ENCODE measurements at regions not wholly inside any gene's neighbourhood (a gene's known extent, or its start where the extent isn't known, plus 50 kb on each side); places are given as distances from the start of the nearest gene placed in this dataset.
"Not testable (repeated sequence)": the region's sequence is repeated elsewhere in the genome, so short reads cannot be mapped to it uniquely, and the experiment has no call there.

GRCh38 chr17:6255322-6255721 is 179.6 kb downstream of the AIPL1 start:
- TF ChIP-seq PATZ1 (CRISPR knock-in tag; IDR thresholded peaks at IDR 0.05; ENCODE audit: borderline replicate concordance): no peak
- TF ChIP-seq ISL1 (CRISPR knock-in tag; IDR thresholded peaks at IDR 0.05): no peak
- TF ChIP-seq POU6F1 (CRISPR knock-in tag; IDR thresholded peaks at IDR 0.05; ENCODE audit: borderline replicate concordance, low read depth): no peak
- TF ChIP-seq GLIS3 (CRISPR knock-in tag; IDR thresholded peaks at IDR 0.05): no peak
- no peak for TF ChIP-seq ZNF8 (CRISPR knock-in tag; IDR thresholded peaks at IDR 0.05)
- TF ChIP-seq CREB5 (CRISPR knock-in tag; IDR thresholded peaks at IDR 0.05; ENCODE audit: low read depth): no peak
- no peak for TF ChIP-seq ESRRG (CRISPR knock-in tag; IDR thresholded peaks at IDR 0.05)
- no peak for TF ChIP-seq TSHZ2 (CRISPR knock-in tag; IDR thresholded peaks at IDR 0.05)
- no peak for TF ChIP-seq TCF4 (CRISPR knock-in tag; IDR thresholded peaks at IDR 0.05; ENCODE audit: borderline replicate concordance)
- no peak for TF ChIP-seq RARB (CRISPR knock-in tag; IDR thresholded peaks at IDR 0.05)
- TF ChIP-seq ZNF565 (CRISPR knock-in tag; conservative IDR thresholded peaks at IDR 0.05; ENCODE audit: low read depth): no peak
- no peak for TF ChIP-seq OSR1 (CRISPR knock-in tag; IDR thresholded peaks at IDR 0.05)
- no peak for TF ChIP-seq BACH2 (CRISPR knock-in tag; IDR thresholded peaks at IDR 0.05; ENCODE audit: borderline replicate concordance)
- no peak for TF ChIP-seq PPARA (CRISPR knock-in tag; IDR thresholded peaks at IDR 0.05; ENCODE audit: borderline replicate concordance)
- no peak for ATAC-seq

GRCh38 chr17:6254036-6254435 is 180.9 kb downstream of the AIPL1 start:
- no peak for TF ChIP-seq TOX (CRISPR knock-in tag; IDR thresholded peaks at IDR 0.05; ENCODE audit: borderline replicate concordance)
- no peak for TF ChIP-seq ZNF565 (CRISPR knock-in tag; conservative IDR thresholded peaks at IDR 0.05; ENCODE audit: low read depth)
- TF ChIP-seq ARNTL (CRISPR knock-in tag; IDR thresholded peaks at IDR 0.05; ENCODE audit: borderline replicate concordance, low read depth): no peak
- TF ChIP-seq PPARA (CRISPR knock-in tag; IDR thresholded peaks at IDR 0.05; ENCODE audit: borderline replicate concordance): no peak
- no peak for TF ChIP-seq PATZ1 (CRISPR knock-in tag; IDR thresholded peaks at IDR 0.05; ENCODE audit: borderline replicate concordance)
- TF ChIP-seq GLIS3 (CRISPR knock-in tag; IDR thresholded peaks at IDR 0.05): no peak
- no peak for TF ChIP-seq ZNF8 (CRISPR knock-in tag; IDR thresholded peaks at IDR 0.05)
- no peak for TF ChIP-seq ZFP3 (CRISPR knock-in tag; IDR thresholded peaks at IDR 0.05)
- TF ChIP-seq ISL1 (CRISPR knock-in tag; IDR thresholded peaks at IDR 0.05): no peak
- no peak for ATAC-seq

- ATAC-seq: not testable (repeated sequence)
Observed at GRCh38 chr17:6251640-6252039, 181.5 kb downstream of the WSCD1 start.

- ATAC-seq: no peak
- TF ChIP-seq TCF4 (CRISPR knock-in tag; IDR thresholded peaks at IDR 0.05; ENCODE audit: borderline replicate concordance) (no peak), ARNTL (CRISPR knock-in tag; IDR thresholded peaks at IDR 0.05; ENCODE audit: borderline replicate concordance, low read depth) (no peak), PATZ1 (CRISPR knock-in tag; IDR thresholded peaks at IDR 0.05; ENCODE audit: borderline replicate concordance) (no peak), ESRRG (CRISPR knock-in tag; IDR thresholded peaks at IDR 0.05) (no peak), CSDC2 (CRISPR knock-in tag; IDR thresholded peaks at IDR 0.05) (no peak), PPARA (CRISPR knock-in tag; IDR thresholded peaks at IDR 0.05; ENCODE audit: borderline replicate concordance) (no peak), TSHZ2 (CRISPR knock-in tag; IDR thresholded peaks at IDR 0.05) (no peak), GLIS3 (CRISPR knock-in tag; IDR thresholded peaks at IDR 0.05) (no peak), SNAI2 (CRISPR knock-in tag; IDR thresholded peaks at IDR 0.05) (no peak), TOX (CRISPR knock-in tag; IDR thresholded peaks at IDR 0.05; ENCODE audit: borderline replicate concordance) (no peak), ISL1 (CRISPR knock-in tag; IDR thresholded peaks at IDR 0.05) (no peak)
Observed at GRCh38 chr17:6249732-6250131, 179.6 kb downstream of the WSCD1 start.

Data from SK-N-SH treated with all-trans-retinoic acid at 6 μM for 48 hours (cell line).